ENCODE measurements at regions not wholly inside any gene's neighbourhood (a gene's known extent, or its start where the extent isn't known, plus 50 kb on each side); places are given as distances from the start of the nearest gene placed in this dataset.

DNA sequence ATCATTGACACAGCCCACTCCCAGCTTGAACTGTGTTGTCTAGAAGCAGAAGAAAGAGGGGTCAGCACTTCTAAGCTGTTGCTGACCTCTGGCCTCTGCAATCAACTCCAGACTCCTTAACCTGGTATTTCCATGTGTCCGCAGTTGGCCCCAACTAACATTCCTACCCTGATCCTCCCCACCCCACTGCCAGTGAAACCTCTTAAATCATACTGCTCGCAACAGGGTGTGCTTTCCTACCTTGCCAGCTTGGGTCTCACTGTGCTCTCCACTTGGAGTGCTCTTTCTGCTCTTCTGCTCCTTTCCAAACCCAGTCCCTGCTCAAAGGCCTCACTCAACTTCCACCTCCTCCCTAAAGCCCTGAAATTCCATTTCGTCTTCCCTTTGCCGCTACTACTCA is 52.3 kb upstream of the RPS6KA3 start:
- DNase-seq (ENCODE audit: low read depth), result no peak
- TF ChIP-seq CTCF (conservative IDR thresholded peaks at IDR 0.05; ENCODE audit: control insufficient read depth, insufficient read depth, low read depth, low read length), result no peak
- H3K4me3 ChIP-seq (ENCODE audit: control insufficient read depth, low read depth, low read length), result no peak overlapping the region

GRCh38 chrX:20317873-20318272 is 51.2 kb upstream of the RPS6KA3 start:
- TF ChIP-seq CTCF (conservative IDR thresholded peaks at IDR 0.05; ENCODE audit: control insufficient read depth, insufficient read depth, low read depth, low read length), result no peak
- H3K4me3 ChIP-seq (ENCODE audit: control insufficient read depth, low read depth, low read length), result no peak overlapping the region
- DNase-seq (ENCODE audit: low read depth), result no peak

All from fibroblast of mammary gland (primary cell).